ENCODE measurements at regions not wholly inside any gene's neighbourhood (a gene's known extent, or its start where the extent isn't known, plus 50 kb on each side); places are given as distances from the start of the nearest gene placed in this dataset.

DNA sequence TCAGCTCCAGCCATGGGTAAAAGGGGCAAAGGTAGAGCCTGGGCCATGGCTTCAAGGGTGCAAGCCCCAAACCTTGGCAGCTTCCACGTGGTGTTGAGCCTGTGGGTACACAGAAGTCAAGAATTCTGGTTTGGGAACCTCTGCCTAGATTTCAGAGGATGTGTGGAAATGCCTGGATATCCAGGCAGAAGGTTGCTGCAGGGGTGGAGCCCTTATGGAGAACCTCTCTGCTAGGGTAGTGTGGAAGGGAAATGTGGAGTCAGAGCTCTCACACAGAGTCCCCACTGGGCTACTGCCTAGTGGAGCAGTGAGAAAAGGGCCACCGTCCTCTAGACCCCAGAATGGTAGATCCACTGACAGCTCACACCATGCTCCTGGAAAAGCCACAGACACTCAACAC lies 117.1 kb downstream of the NREP start:
- WGBS, 2 donors: 64 to 70% methylated on average over 2 of the region's 2 CpGs
- Histone ChIP-seq H3K9ac (ENCODE audit: insufficient read depth in 1 of 2, low read length in 2 of 2) (no peak overlapping the region), H3K36me3 (ENCODE audit: control insufficient read depth in 4 of 4, insufficient read depth in 4 of 4, low read length in 4 of 4) (no peaks in the 10 kb centered on the region), H3K4me1 (ENCODE audit: control insufficient read depth in 5 of 5, insufficient read depth in 5 of 5, low read length in 5 of 5) (peaks cover 0 to 31% (median 9%) of the 10 kb centered on the region in 5 donors), H3K27ac (ENCODE audit: low read depth in 1 of 2, low read length in 1 of 2) (no peak overlapping the region), H3K9me3 (ENCODE audit: control insufficient read depth in 4 of 4, insufficient read depth in 3 of 4, low read length in 3 of 4) (peaks cover 0 to 6% (median 4%) of the 10 kb centered on the region in 4 donors), H3K27me3 (ENCODE audit: control insufficient read depth in 3 of 3, insufficient read depth in 3 of 3, low read length in 2 of 3) (no peaks in the 10 kb centered on the region), H3K4me3 (no peak overlapping the region)
- TF ChIP-seq, protein P1, sequence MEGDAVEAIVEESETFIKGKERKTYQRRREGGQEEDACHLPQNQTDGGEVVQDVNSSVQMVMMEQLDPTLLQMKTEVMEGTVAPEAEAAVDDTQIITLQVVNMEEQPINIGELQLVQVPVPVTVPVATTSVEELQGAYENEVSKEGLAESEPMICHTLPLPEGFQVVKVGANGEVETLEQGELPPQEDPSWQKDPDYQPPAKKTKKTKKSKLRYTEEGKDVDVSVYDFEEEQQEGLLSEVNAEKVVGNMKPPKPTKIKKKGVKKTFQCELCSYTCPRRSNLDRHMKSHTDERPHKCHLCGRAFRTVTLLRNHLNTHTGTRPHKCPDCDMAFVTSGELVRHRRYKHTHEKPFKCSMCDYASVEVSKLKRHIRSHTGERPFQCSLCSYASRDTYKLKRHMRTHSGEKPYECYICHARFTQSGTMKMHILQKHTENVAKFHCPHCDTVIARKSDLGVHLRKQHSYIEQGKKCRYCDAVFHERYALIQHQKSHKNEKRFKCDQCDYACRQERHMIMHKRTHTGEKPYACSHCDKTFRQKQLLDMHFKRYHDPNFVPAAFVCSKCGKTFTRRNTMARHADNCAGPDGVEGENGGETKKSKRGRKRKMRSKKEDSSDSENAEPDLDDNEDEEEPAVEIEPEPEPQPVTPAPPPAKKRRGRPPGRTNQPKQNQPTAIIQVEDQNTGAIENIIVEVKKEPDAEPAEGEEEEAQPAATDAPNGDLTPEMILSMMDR (IDR thresholded peaks at IDR 0.05; ENCODE audit: control extremely low read depth, extremely low read depth): no peak
- DNase-seq (no peak), ATAC-seq (ENCODE audit: insufficient read depth, low FRiP score) (no peak)

GRCh38 chr5:111636736-111637135 lies 120.3 kb downstream of the NREP start:
- 66 to 80% methylated on average over 2 of the region's 2 CpGs for WGBS, 2 donors
- DNase-seq (peak in 2 of 3 donors; percentile 19 to 46), ATAC-seq (ENCODE audit: insufficient read depth, low FRiP score) (no peak)
- TF ChIP-seq, protein P1 (IDR thresholded peaks at IDR 0.05; ENCODE audit: control extremely low read depth, extremely low read depth): no peak
- H3K9me3 ChIP-seq (ENCODE audit: control insufficient read depth in 4 of 4, insufficient read depth in 3 of 4, low read length in 3 of 4): peaks cover 0 to 6% (median 4%) of the 10 kb centered on the region in 4 donors
- H3K9ac ChIP-seq (ENCODE audit: insufficient read depth in 1 of 2, low read length in 2 of 2): no peak overlapping the region
- H3K4me1 ChIP-seq (ENCODE audit: control insufficient read depth in 5 of 5, insufficient read depth in 5 of 5, low read length in 5 of 5): peaks cover 0 to 28% (median 5%) of the 10 kb centered on the region in 5 donors
- no peak overlapping the region for H3K27ac ChIP-seq (ENCODE audit: low read depth in 1 of 2, low read length in 1 of 2)
- no peaks in the 10 kb centered on the region for H3K36me3 ChIP-seq (ENCODE audit: control insufficient read depth in 4 of 4, insufficient read depth in 4 of 4, low read length in 4 of 4)
- H3K4me3 ChIP-seq: no peak overlapping the region
- no peaks in the 10 kb centered on the region for H3K27me3 ChIP-seq (ENCODE audit: control insufficient read depth in 3 of 3, insufficient read depth in 3 of 3, low read length in 2 of 3)

DNA sequence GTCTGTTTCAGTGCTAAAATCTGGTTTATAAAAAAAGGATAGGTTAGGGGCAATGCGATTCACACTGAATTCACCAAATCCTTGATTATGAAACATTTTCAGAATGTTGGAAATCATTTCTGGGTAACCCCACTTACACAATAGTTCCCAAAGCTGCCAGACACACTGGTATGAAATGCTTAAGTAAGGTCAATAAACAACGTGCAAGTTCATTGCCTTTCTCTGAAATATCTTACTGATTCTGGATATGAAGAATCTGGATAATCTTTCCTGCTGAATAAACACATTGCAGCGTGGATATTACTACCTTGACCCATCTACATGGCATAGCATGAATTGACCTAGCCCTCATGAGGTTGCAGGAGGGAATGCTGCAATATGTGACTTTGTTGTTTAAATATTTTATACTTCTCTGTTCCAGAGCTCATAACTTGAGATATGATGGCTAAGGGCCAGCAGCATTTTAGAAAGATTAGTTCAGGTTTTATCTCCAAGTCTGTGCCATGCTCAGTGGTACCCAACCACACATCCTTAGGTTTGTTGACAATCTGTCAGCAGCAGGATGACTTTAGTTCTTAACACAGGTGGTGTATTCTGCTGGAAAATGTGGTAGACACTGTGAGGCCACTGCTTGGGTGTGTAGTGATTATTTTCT lies 121.0 kb downstream of the NREP start:
- H3K27me3 ChIP-seq (ENCODE audit: control insufficient read depth in 3 of 3, insufficient read depth in 3 of 3, low read length in 2 of 3): no peaks in the 10 kb centered on the region
- no peak overlapping the region for H3K27ac ChIP-seq (ENCODE audit: low read depth in 1 of 2, low read length in 1 of 2)
- DNase-seq (peak in 2 of 3 donors; percentile 77 to 79), ATAC-seq (ENCODE audit: insufficient read depth, low FRiP score) (peak; percentile 21)
- H3K9ac ChIP-seq (ENCODE audit: insufficient read depth in 1 of 2, low read length in 2 of 2): no peak overlapping the region
- H3K36me3 ChIP-seq (ENCODE audit: control insufficient read depth in 4 of 4, insufficient read depth in 4 of 4, low read length in 4 of 4): no peaks in the 10 kb centered on the region
- H3K4me1 ChIP-seq (ENCODE audit: control insufficient read depth in 5 of 5, insufficient read depth in 5 of 5, low read length in 5 of 5): peaks cover 0 to 28% (median 5%) of the 10 kb centered on the region in 5 donors
- TF ChIP-seq, protein P1 (IDR thresholded peaks at IDR 0.05; ENCODE audit: control extremely low read depth, extremely low read depth): no peak
- no peak overlapping the region for H3K4me3 ChIP-seq
- 53 to 71% methylated on average over 3 of the region's 3 CpGs for WGBS, 2 donors
- peaks cover 0 to 6% (median 4%) of the 10 kb centered on the region in 4 donors for H3K9me3 ChIP-seq (ENCODE audit: control insufficient read depth in 4 of 4, insufficient read depth in 3 of 4, low read length in 3 of 4)

Measured in lung (tissue), 11 donors.